ENCODE measurements at regions not wholly inside any gene's neighbourhood (a gene's known extent, or its start where the extent isn't known, plus 50 kb on each side); places are given as distances from the start of the nearest gene placed in this dataset.

DNA sequence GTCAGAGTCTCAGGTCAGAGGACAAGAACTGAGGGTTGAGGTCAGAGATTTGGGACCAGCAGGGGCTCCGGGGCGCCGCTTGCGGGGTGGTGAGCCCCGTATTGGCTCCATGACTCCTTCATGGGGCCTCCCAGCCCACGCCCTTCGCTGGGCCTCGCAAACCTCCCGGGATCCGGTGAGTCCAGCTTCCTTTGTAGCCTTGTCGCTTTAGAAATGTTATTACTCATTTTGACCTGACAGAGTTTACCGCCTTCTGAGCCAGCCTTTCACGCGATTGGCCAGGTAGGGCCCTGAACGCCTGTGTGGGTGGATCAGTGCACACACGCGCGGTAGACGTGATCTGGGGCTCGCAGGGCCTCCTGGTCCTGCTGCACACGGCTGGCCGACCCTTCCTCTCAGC lies 181.1 kb downstream of the ERMARD start:
- H3K27ac Mint-ChIP-seq, result no peak overlapping the region
- DNase-seq (ENCODE audit: extremely low spot score, unreplicated experiment), result no peak
- no peaks in the 10 kb centered on the region for H3K36me3 Mint-ChIP-seq

GRCh38 chr6:169931261-169931660 lies 179.8 kb downstream of the ERMARD start:
- TF ChIP-seq, protein P1, sequence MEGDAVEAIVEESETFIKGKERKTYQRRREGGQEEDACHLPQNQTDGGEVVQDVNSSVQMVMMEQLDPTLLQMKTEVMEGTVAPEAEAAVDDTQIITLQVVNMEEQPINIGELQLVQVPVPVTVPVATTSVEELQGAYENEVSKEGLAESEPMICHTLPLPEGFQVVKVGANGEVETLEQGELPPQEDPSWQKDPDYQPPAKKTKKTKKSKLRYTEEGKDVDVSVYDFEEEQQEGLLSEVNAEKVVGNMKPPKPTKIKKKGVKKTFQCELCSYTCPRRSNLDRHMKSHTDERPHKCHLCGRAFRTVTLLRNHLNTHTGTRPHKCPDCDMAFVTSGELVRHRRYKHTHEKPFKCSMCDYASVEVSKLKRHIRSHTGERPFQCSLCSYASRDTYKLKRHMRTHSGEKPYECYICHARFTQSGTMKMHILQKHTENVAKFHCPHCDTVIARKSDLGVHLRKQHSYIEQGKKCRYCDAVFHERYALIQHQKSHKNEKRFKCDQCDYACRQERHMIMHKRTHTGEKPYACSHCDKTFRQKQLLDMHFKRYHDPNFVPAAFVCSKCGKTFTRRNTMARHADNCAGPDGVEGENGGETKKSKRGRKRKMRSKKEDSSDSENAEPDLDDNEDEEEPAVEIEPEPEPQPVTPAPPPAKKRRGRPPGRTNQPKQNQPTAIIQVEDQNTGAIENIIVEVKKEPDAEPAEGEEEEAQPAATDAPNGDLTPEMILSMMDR (conservative IDR thresholded peaks at IDR 0.05), result no peak
- H3K9me3 Mint-ChIP-seq, result peaks cover 8% of the 10 kb centered on the region
- no peaks in the 10 kb centered on the region for H3K36me3 Mint-ChIP-seq
- H3K27ac Mint-ChIP-seq, result no peak overlapping the region
- peaks cover 10% of the 10 kb centered on the region for H3K4me1 Mint-ChIP-seq (ENCODE audit: unreplicated experiment)
- no peak for DNase-seq (ENCODE audit: extremely low spot score, unreplicated experiment)
- H3K4me3 Mint-ChIP-seq, result no peak overlapping the region
- no peaks in the 10 kb centered on the region for H3K27me3 Mint-ChIP-seq

More for the DNA sequence above, 181.1 kb downstream of the ERMARD start:
- Mint-ChIP-seq H3K4me1 (ENCODE audit: unreplicated experiment) (peaks cover 10% of the 10 kb centered on the region), H3K4me3 (no peak overlapping the region), H3K27me3 (no peaks in the 10 kb centered on the region), H3K9me3 (peaks cover 8% of the 10 kb centered on the region)
- TF ChIP-seq, protein P1 (conservative IDR thresholded peaks at IDR 0.05), result no peak

DNA sequence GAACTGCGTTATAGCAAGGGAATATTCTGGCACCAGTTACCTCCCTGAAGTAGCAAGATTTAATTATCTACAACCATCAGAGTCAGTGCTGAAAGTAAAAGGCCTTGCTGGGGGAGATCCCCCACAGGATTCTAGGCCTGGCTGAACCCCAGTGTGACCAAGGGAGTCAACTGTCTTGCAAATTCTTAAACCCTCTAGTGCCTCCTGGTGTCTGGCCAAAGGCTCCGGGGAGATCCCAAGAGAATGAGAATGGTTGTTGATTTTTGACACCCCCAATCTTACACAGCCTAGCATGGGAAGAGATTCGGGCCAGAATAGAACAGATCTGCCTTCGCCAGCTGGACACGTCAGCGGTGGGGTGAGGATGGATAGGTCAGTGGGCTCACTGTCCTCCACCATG lies 179.4 kb downstream of the ERMARD start:
- H3K36me3 Mint-ChIP-seq, result no peaks in the 10 kb centered on the region
- peaks cover 8% of the 10 kb centered on the region for H3K9me3 Mint-ChIP-seq
- TF ChIP-seq, protein P1 (conservative IDR thresholded peaks at IDR 0.05), result no peak
- no peak overlapping the region for H3K27ac Mint-ChIP-seq
- H3K4me1 Mint-ChIP-seq (ENCODE audit: unreplicated experiment), result peaks cover 10% of the 10 kb centered on the region
- peaks cover 2% of the 10 kb centered on the region for H3K27me3 Mint-ChIP-seq
- no peak for DNase-seq (ENCODE audit: extremely low spot score, unreplicated experiment)
- no peak overlapping the region for H3K4me3 Mint-ChIP-seq

DNA sequence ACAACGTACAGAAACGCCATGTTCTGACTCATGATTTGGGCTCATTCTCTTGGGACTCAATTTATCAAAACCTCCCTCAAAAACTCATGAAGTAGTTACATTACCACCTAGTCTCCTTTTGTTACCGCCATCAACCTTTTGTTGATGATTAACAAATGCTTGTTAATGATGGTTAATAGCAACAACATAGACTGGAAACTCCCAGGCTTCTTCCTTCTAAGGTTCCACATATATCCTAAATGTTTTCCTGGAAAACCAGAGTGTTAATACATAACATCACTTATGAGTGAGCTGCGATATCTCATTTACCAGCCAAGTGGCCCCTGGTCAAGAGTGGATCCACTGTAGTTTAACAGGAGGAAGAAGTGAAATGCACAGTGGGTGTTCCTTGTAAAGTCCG lies 176.3 kb downstream of the ERMARD start:
- Mint-ChIP-seq H3K27ac (no peak overlapping the region), H3K9me3 (peaks cover 8% of the 10 kb centered on the region), H3K4me3 (no peak overlapping the region), H3K27me3 (peaks cover 5% of the 10 kb centered on the region), H3K36me3 (no peaks in the 10 kb centered on the region), H3K4me1 (ENCODE audit: unreplicated experiment) (peaks cover 4% of the 10 kb centered on the region)
- no peak for DNase-seq (ENCODE audit: extremely low spot score, unreplicated experiment)
- TF ChIP-seq, protein P1 (conservative IDR thresholded peaks at IDR 0.05), result no peak

DNA sequence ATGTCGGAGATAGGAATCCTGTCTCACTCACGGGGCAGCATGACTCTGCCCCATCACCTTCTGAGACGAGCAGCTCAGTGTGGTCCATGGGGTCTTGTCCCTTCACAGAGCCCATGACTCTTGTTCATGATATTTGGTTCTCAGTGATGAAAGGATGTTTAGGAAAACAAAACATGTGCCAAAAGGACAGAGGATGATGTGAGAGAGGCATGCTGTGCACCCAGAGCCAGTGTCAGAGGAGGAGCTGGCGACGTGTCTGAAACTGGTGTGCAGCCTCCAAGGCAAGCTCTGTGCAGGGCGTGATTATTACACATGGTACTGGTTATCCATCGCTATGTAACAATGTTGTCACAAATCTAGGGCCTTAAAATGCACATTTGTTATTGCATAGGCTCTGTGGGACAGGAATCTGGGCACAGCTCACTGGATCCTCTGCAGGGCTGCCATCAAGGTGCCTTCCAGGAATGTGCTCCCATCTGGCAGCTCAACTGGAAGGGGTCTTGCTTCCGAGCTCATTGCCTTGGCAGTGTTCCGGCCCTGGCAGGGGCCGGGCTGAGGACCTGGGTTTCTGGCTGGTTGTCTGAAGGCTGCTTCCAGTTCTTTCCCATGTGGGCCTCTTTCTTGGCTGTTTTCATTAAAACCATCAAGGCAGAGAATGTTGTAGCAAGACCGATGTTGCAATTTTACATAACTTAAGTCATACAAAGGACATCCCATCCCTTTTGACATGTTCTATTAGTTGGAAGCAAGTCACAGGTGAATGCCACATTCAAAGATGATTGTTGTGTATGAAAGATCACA lies 175.4 kb downstream of the ERMARD start:
- Mint-ChIP-seq H3K4me3 (no peak overlapping the region), H3K4me1 (ENCODE audit: unreplicated experiment) (no peaks in the 10 kb centered on the region), H3K36me3 (no peaks in the 10 kb centered on the region), H3K27ac (no peak overlapping the region), H3K9me3 (peaks cover 8% of the 10 kb centered on the region), H3K27me3 (peaks cover 5% of the 10 kb centered on the region)
- TF ChIP-seq, protein P1 (conservative IDR thresholded peaks at IDR 0.05), result no peak
- no peak for DNase-seq (ENCODE audit: extremely low spot score, unreplicated experiment)

Data from type B pancreatic cell (in vitro differentiated cells).